OCI-LY7 (cell line): ENCODE measurements at regions not wholly inside any gene's neighbourhood (a gene's known extent, or its start where the extent isn't known, plus 50 kb on each side); places are given as distances from the start of the nearest gene placed in this dataset.

Experiments used
- BruUV-seq: library from RNA; stranded (reverse); fragments of 400-500 nt; replicated peaks from 2 replicates; lab custom pipeline; 2021; lab: Mats Ljungman, UMichigan
- CTCF ChIA-PET: fragments of 300-600 bp; sonication (Branson Sonifier 250); formaldehyde crosslinking; loops from one replicate; lab custom pipeline; 2022; ENCODE audit warnings: antibody characterized with exemption; ENCODE audit not compliant: unreplicated experiment; lab: Charles Lee
- POLR2A ChIA-PET: fragments of 300-600 bp; sonication (Branson Sonifier 250); formaldehyde crosslinking; loops from one replicate; lab custom pipeline; 2022; ENCODE audit warnings: antibody characterized with exemption; lab: Charles Lee
- DNase-seq: peaks from one replicate; pipeline ENCODE4 v3.0.0-alpha.2; 2015; ENCODE audit warnings: low spot score
- H2AFZ ChIP-seq: fragments of 200-600 bp; sonication (generic), shearing (Covaris generic); 2 replicates; pipeline ENCODE4 v1.6.1; 2014; ENCODE audit warnings: mild to moderate bottlenecking, antibody characterized with exemption, low read length, moderate library complexity
- H3K27ac ChIP-seq: fragments of 200-600 bp; sonication (generic); 2 replicates; pipeline ENCODE4 v1.5.1; 2014; ENCODE audit warnings: mixed run types, low read depth, mild to moderate bottlenecking, moderate library complexity, low read length, inconsistent platforms; ENCODE audit not compliant: poor library complexity, severe bottlenecking
- H3K36me3 ChIP-seq: fragments of 200-600 bp; sonication (generic); 2 replicates; pipeline ENCODE4 v1.6.1; 2014; ENCODE audit warnings: mild to moderate bottlenecking, antibody characterized with exemption, low read length, moderate library complexity, mixed read lengths; ENCODE audit not compliant: insufficient read depth
- H3K4me1 ChIP-seq: fragments of 200-600 bp; sonication (generic); 2 replicates; pipeline ENCODE4 v1.5.1; 2014; ENCODE audit warnings: mild to moderate bottlenecking, low read length; ENCODE audit not compliant: insufficient read depth, poor library complexity, severe bottlenecking
- H3K4me2 ChIP-seq: fragments of 200-600 bp; sonication (generic); 2 replicates; pipeline ENCODE4 v1.6.1; 2014; ENCODE audit warnings: mild to moderate bottlenecking, low read length
- H3K4me3 ChIP-seq: fragments of 200-600 bp; sonication (generic); 2 replicates; pipeline ENCODE4 v1.5.1; 2014; ENCODE audit warnings: mild to moderate bottlenecking, low read depth, low read length; ENCODE audit not compliant: poor library complexity, severe bottlenecking
- H3K79me2 ChIP-seq: fragments of 200-600 bp; sonication (generic); 2 replicates; pipeline ENCODE4 v1.6.1; 2016; ENCODE audit warnings: low read depth, mild to moderate bottlenecking, low read length, moderate library complexity, mixed read lengths; ENCODE audit not compliant: insufficient read depth
- H3K9me2 ChIP-seq: fragments of 200-600 bp; sonication (generic); 2 replicates; pipeline ENCODE4 v1.6.1; 2016; ENCODE audit warnings: mild to moderate bottlenecking, low read length, mixed read lengths; ENCODE audit not compliant: insufficient read depth
- H3K9me3 ChIP-seq: fragments of 200-600 bp; sonication (generic); 2 replicates; pipeline ENCODE4 v1.6.1; 2014; ENCODE audit warnings: mild to moderate bottlenecking, mixed run types, low read length, mixed read lengths
- H4K20me1 ChIP-seq: fragments of 200-600 bp; sonication (generic); 2 replicates; pipeline ENCODE4 v1.6.1; 2014; ENCODE audit warnings: mild to moderate bottlenecking, antibody characterized with exemption, low read length, moderate library complexity, mixed read lengths; ENCODE audit not compliant: insufficient read depth
- CTCF ChIP-seq: fragments of 200-600 bp; sonication (generic); conservative IDR thresholded peaks from 2 replicates; pipeline ENCODE4 v1.5.1; 2014; ENCODE audit warnings: mild to moderate bottlenecking, antibody characterized with exemption, low read length, moderate library complexity, mixed read lengths
- EZH2phosphoT487 ChIP-seq: fragments of 200-600 bp; sonication (generic); IDR thresholded peaks from 2 replicates; pipeline ENCODE4 v1.6.1; 2018; ENCODE audit warnings: low read depth, borderline replicate concordance, mild to moderate bottlenecking, mixed run types, antibody characterized with exemption, low read length, moderate library complexity, mixed read lengths
- intact Hi-C: fragments of 100-400 bp; cut with micrococcal nuclease; formaldehyde crosslinking; loops from one replicate; pipeline ENCODE4 v1.10.0; 2022; ENCODE audit not compliant: unreplicated experiment

- H3K4me1 ChIP-seq: no peaks in the 10 kb centered on the region
- H3K79me2 ChIP-seq: no peaks in the 10 kb centered on the region
- H3K27ac ChIP-seq: no peak overlapping the region
- no TSS peak for BruUV-seq
- no peaks in the 10 kb centered on the region for H4K20me1 ChIP-seq
- intact Hi-C loops: no loop called here
- POLR2A ChIA-PET: no interaction called here
- no peak for TF ChIP-seq EZH2phosphoT487
- no peak for TF ChIP-seq CTCF
- no peak overlapping the region for H3K4me2 ChIP-seq
- no peak overlapping the region for H2AFZ ChIP-seq
- no peak for DNase-seq
- H3K4me3 ChIP-seq: no peak overlapping the region
- H3K36me3 ChIP-seq: no peaks in the 10 kb centered on the region
- peaks cover 20% of the 10 kb centered on the region for H3K9me3 ChIP-seq
- no peaks in the 10 kb centered on the region for H3K9me2 ChIP-seq
- CTCF ChIA-PET: no interaction called here
Measured at GRCh38 chr21:23099185-23099584, 2101.0 kb downstream of the NCAM2 start.

- intact Hi-C loops: no loop called here
- Histone ChIP-seq H3K27ac (no peak overlapping the region), H3K4me3 (no peak overlapping the region), H3K36me3 (no peaks in the 10 kb centered on the region), H3K9me2 (no peaks in the 10 kb centered on the region), H3K4me1 (no peaks in the 10 kb centered on the region), H3K9me3 (peaks cover 24% of the 10 kb centered on the region), H3K4me2 (no peak overlapping the region), H4K20me1 (no peaks in the 10 kb centered on the region), H2AFZ (no peak overlapping the region), H3K79me2 (no peaks in the 10 kb centered on the region)
- TF ChIP-seq EZH2phosphoT487 (no peak), CTCF (no peak)
- DNase-seq: no peak
- POLR2A ChIA-PET: no interaction called here
- BruUV-seq: no TSS peak
- CTCF ChIA-PET: no interaction called here
Measured at GRCh38 chr21:23101111-23101510, 2102.9 kb downstream of the NCAM2 start.

- CTCF ChIA-PET: no interaction called here
- POLR2A ChIA-PET: no interaction called here
- no TSS peak for BruUV-seq
Measured at GRCh38 chr21:23108533-23108932, 2110.3 kb downstream of the NCAM2 start.

More at GRCh38 chr21:23108533-23108932, 2110.3 kb downstream of the NCAM2 start:
- TF ChIP-seq CTCF (no peak), EZH2phosphoT487 (no peak)
- Histone ChIP-seq H4K20me1 (no peaks in the 10 kb centered on the region), H3K79me2 (no peaks in the 10 kb centered on the region), H3K27ac (no peak overlapping the region), H3K9me3 (peaks cover 32% of the 10 kb centered on the region; the same call in 1 of the 2 replicates), H3K4me2 (no peak overlapping the region), H2AFZ (no peak overlapping the region), H3K4me3 (no peak overlapping the region), H3K36me3 (no peaks in the 10 kb centered on the region), H3K4me1 (no peaks in the 10 kb centered on the region), H3K9me2 (no peaks in the 10 kb centered on the region)
- intact Hi-C loops: no loop called here
- no peak for DNase-seq
